DND-41 (cell line): ENCODE measurements at regions not wholly inside any gene's neighbourhood (a gene's known extent, or its start where the extent isn't known, plus 50 kb on each side); places are given as distances from the start of the nearest gene placed in this dataset.
"Not testable (repeated sequence)": the region's sequence is repeated elsewhere in the genome, so short reads cannot be mapped to it uniquely, and the experiment has no call there.

ENCODE experiments used
- ATAC-seq: fragments of 200-7000 bp; cut with Tn5 transposase; 3 replicates; pipeline ENCODE4 v1.9.1; 2021; ENCODE audit warnings: low read depth; ENCODE audit not compliant: insufficient read depth
- DNase-seq: peaks from one replicate; pipeline ENCODE4 v3.0.0-alpha.2; 2020
- H2AFZ ChIP-seq: 2 replicates; pipeline ENCODE4 v1.6.0; 2012; ENCODE audit warnings: low read depth, low read length
- H3K27ac ChIP-seq: 2 replicates; pipeline ENCODE4 v1.5.1; 2012; ENCODE audit warnings: low read length, inconsistent platforms
- H3K27me3 ChIP-seq: fragments of 200-600 bp; sonication (generic); 2 replicates; pipeline ENCODE4 v1.6.0; 2012; ENCODE audit warnings: low read length, mild to moderate bottlenecking, inconsistent platforms; ENCODE audit not compliant: insufficient read depth, poor library complexity
- H3K36me3 ChIP-seq: 2 replicates; pipeline ENCODE4 v1.5.1; 2012; ENCODE audit warnings: low read length, inconsistent platforms; ENCODE audit not compliant: insufficient read depth
- H3K4me1 ChIP-seq: 2 replicates; pipeline ENCODE4 v1.5.1; 2012; ENCODE audit warnings: mild to moderate bottlenecking, low read length; ENCODE audit not compliant: insufficient read depth
- H3K4me2 ChIP-seq: 2 replicates; pipeline ENCODE4 v1.6.0; 2012; ENCODE audit warnings: mild to moderate bottlenecking, moderate library complexity, low read length, inconsistent platforms; ENCODE audit not compliant: insufficient read depth
- H3K4me3 ChIP-seq, 2 experiments: fragments of 200-600 bp in 1 of 2; shearing (Covaris generic) in 1 of 2; 2 replicates each; pipeline ENCODE4 v1.5.1; 2012 to 2016; ENCODE audit warnings: inconsistent platforms in 2 of 2, low read length in 2 of 2, mild to moderate bottlenecking in 2 of 2, low read depth in 1 of 2, moderate library complexity in 1 of 2
- H3K79me2 ChIP-seq: 2 replicates; pipeline ENCODE4 v1.6.0; 2012; ENCODE audit warnings: low read length, inconsistent platforms; ENCODE audit not compliant: insufficient read depth
- H3K9ac ChIP-seq: 2 replicates; pipeline ENCODE4 v1.6.0; 2012; ENCODE audit warnings: low read depth, mild to moderate bottlenecking, inconsistent platforms, low read length, moderate library complexity
- H3K9me3 ChIP-seq: 2 replicates; pipeline ENCODE4 v1.5.1; 2012; ENCODE audit warnings: low read length, moderate library complexity, mild to moderate bottlenecking, inconsistent platforms; ENCODE audit not compliant: insufficient read depth, severe bottlenecking
- H4K20me1 ChIP-seq: 2 replicates; pipeline ENCODE4 v1.6.0; 2012; ENCODE audit warnings: low read length; ENCODE audit not compliant: insufficient read depth
- EZH2 ChIP-seq: IDR thresholded peaks from 3 replicates; pipeline ENCODE4 v1.6.1; 2012; ENCODE audit warnings: borderline replicate concordance, low read depth, mild to moderate bottlenecking, moderate library complexity, low read length, inconsistent platforms; ENCODE audit not compliant: severe bottlenecking
- TF ChIP-seq, protein P1 (sequence below): IDR thresholded peaks from 2 replicates; pipeline ENCODE4 v1.5.1; 2012; ENCODE audit warnings: borderline replicate concordance, low read length, moderate library complexity, mild to moderate bottlenecking; ENCODE audit not compliant: poor library complexity, severe bottlenecking; ENCODE audit errors: extremely low read depth

DNA sequence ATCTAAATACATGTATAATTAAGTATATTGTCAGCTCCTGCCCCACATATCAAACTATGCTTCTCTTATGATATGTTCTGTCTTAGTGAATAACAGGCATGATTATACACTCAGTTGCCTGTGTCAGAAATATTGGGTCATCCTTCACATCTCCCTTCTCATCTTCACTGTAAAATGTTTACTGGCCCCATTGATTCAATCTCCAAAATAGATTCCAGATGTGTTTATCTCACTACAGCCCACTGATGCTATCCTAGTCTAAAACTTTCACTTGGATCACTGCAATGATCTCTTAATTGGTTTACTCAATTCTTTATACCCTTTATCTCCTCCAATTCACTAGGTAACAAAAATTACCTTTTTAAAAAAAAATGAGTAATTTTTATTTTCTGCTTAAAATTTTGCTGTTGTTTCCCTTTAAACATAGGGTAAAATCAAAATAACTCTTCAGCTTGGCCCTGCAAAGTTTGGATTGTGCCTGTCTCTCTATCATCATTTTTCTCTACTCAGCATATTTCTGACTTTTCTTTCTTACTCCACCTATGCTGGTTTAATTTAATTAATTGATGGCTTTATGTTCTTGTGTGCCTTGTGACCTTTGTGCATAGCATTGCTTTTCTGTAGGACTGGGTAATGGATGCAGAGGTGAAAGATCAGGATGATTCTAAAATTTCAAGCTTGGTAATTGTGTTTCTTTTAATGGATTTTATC is 233.9 kb upstream of the FOXP2 start:
- no peak overlapping the region for H3K4me3 ChIP-seq
- no peak overlapping the region for H3K9ac ChIP-seq
- H3K79me2 ChIP-seq, result no peaks in the 10 kb centered on the region
- H3K36me3 ChIP-seq, result no peaks in the 10 kb centered on the region
- H3K4me1 ChIP-seq, result no peaks in the 10 kb centered on the region; the same call in 1 of the 2 replicates
- no peaks in the 10 kb centered on the region for H3K27me3 ChIP-seq
- H3K4me2 ChIP-seq, result no peak overlapping the region
- TF ChIP-seq, protein P1, sequence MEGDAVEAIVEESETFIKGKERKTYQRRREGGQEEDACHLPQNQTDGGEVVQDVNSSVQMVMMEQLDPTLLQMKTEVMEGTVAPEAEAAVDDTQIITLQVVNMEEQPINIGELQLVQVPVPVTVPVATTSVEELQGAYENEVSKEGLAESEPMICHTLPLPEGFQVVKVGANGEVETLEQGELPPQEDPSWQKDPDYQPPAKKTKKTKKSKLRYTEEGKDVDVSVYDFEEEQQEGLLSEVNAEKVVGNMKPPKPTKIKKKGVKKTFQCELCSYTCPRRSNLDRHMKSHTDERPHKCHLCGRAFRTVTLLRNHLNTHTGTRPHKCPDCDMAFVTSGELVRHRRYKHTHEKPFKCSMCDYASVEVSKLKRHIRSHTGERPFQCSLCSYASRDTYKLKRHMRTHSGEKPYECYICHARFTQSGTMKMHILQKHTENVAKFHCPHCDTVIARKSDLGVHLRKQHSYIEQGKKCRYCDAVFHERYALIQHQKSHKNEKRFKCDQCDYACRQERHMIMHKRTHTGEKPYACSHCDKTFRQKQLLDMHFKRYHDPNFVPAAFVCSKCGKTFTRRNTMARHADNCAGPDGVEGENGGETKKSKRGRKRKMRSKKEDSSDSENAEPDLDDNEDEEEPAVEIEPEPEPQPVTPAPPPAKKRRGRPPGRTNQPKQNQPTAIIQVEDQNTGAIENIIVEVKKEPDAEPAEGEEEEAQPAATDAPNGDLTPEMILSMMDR, result no peak
- TF ChIP-seq EZH2, result no peak
- ATAC-seq (no peak), DNase-seq (no peak)
- no peaks in the 10 kb centered on the region for H3K9me3 ChIP-seq
- no peak overlapping the region for H2AFZ ChIP-seq
- H4K20me1 ChIP-seq, result no peaks in the 10 kb centered on the region
- H3K27ac ChIP-seq, result no peak overlapping the region

DNA sequence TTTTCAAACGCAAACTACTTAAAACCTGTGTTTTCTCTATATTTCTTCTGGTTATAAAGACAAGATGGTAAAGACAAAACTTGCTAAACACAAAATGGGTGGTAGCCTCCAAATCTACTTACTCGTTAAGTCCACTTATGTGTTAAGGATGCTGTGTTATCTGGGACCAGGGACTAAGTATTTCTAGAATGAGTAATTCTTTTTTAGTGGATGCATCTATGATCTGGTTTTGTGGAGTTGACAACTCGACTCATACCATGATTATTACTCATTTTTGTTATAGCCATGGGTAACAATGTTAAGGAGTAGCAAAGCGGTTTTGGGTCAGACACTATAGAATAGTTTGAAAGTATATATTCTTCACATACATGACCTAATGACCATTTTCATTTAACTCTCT is 239.5 kb upstream of the FOXP2 start:
- H4K20me1 ChIP-seq, result no peaks in the 10 kb centered on the region
- H3K27me3 ChIP-seq, result no peaks in the 10 kb centered on the region
- no peak overlapping the region for H3K27ac ChIP-seq
- no peak for ATAC-seq
- peaks cover 15% of the 10 kb centered on the region for H3K4me1 ChIP-seq
- no peaks in the 10 kb centered on the region for H3K79me2 ChIP-seq
- H3K4me2 ChIP-seq, result no peak overlapping the region
- peaks cover 4% of the 10 kb centered on the region for H3K9me3 ChIP-seq
- H3K36me3 ChIP-seq, result no peaks in the 10 kb centered on the region
- no peak for TF ChIP-seq EZH2
- TF ChIP-seq, protein P1, result no peak
- DNase-seq, result no peak
- H2AFZ ChIP-seq, result no peak overlapping the region
- no peak overlapping the region for H3K9ac ChIP-seq
- no peak overlapping the region for H3K4me3 ChIP-seq

DNA sequence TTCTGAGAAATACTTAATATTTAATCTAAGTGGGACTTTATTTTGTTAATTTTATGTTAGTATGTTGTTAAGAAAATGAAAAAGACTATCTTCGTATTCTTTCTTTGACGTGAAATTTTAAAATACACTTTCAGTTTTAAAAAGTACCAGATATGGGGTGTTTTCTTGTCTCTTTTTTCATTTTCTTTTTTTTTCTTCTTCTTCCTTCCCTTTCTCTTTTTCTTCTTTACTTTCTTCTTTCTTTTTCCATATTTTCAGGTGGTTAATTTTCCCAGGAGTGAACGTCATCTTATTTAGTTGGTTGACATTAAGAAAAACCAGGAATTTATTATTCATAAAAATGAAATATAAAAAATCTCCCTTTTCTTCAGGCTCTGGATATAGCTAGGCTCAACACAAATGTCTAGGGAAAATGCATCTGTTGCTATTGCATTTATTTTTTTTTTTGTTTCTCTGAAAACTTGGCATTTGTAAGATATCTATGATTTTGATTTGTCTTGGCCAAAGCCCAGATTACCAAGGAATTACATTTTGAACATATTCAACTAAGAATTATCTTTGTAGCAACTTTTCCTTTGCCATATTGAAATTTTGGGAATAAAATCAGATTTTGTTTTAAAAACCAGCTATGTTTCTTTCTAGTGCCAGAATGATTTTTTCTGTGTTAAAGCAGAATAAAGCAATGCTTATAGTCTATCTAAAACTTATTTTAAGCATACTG is 241.3 kb upstream of the FOXP2 start:
- Histone ChIP-seq H3K36me3 (no peaks in the 10 kb centered on the region), H2AFZ (no peak overlapping the region), H4K20me1 (no peaks in the 10 kb centered on the region), H3K9ac (no peak overlapping the region), H3K4me2 (no peak overlapping the region), H3K27me3 (no peaks in the 10 kb centered on the region), H3K9me3 (peaks cover 9% of the 10 kb centered on the region), H3K4me3 (no peak overlapping the region), H3K79me2 (no peaks in the 10 kb centered on the region), H3K27ac (no peak overlapping the region), H3K4me1 (peaks cover 15% of the 10 kb centered on the region)
- TF ChIP-seq, protein P1, result no peak
- no peak for TF ChIP-seq EZH2
- ATAC-seq (no peak), DNase-seq (no peak)

DNA sequence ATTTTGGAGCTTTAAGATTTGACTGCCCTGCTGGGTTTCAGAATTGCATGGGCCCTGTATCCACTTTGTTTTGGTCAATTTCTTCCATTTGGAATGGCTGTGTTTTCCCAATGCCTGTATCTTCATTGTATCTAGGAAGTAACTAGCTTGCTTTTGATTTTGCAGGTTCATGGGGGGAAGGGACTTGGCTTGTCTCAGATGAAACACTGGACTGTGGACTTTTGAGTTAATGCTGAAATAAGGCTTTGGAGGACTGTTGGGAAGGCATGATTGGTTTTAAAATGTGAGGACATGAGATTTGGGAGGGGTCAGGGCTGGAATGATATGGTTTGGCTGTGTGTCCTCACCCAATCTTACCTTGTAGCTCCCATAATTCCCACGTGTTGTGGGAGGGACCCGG is 245.2 kb upstream of the FOXP2 start:
- not testable (repeated sequence) for H3K27me3 ChIP-seq, H3K79me2 ChIP-seq, H3K36me3 ChIP-seq, H3K9ac ChIP-seq, ATAC-seq, H3K27ac ChIP-seq, H2AFZ ChIP-seq, H3K4me3 ChIP-seq, H3K9me3 ChIP-seq, H3K4me2 ChIP-seq, H4K20me1 ChIP-seq, H3K4me1 ChIP-seq, DNase-seq
